HG03565 (cell line): ENCODE measurements at regions not wholly inside any gene's neighbourhood (a gene's known extent, or its start where the extent isn't known, plus 50 kb on each side); places are given as distances from the start of the nearest gene placed in this dataset.

Source experiments
- ATAC-seq: cut with Tn5 transposase; IDR thresholded peaks from one replicate; pipeline ENCODE4 v1.9.1; 2021; ENCODE audit warnings: mild to moderate bottlenecking, moderate library complexity; ENCODE audit not compliant: unreplicated experiment

DNA sequence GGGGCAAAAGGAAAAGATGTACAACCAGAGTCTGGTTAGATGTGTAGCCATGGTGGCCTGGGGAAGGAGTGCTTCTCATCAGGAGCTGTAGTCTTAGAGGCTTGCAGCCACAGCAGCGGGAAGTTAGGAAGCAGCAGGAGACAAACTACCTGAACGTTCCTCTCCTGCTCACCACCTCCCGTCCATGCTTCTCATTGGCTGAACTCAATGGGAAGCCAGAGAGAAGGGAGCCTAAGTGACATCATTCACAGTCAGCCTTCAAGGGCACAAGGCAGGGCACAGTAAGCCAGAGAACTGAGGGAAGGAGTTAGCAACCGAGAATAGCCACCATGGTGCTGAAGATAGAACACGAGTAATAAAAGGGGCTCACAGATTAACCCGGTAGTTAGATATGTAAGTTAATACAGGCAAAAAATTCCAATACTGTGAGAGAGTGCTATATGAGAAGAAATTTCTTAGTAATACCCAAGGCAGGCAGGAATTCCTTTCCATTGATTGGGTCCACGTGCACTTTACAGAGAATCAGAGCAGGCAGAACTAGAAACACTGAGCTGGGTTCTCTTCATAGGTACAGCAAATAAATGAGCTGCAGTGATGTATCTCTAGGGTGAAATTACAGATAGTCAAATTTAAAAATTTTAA, 391.5 kb upstream of the DACH1 start:
- no peak for ATAC-seq

DNA sequence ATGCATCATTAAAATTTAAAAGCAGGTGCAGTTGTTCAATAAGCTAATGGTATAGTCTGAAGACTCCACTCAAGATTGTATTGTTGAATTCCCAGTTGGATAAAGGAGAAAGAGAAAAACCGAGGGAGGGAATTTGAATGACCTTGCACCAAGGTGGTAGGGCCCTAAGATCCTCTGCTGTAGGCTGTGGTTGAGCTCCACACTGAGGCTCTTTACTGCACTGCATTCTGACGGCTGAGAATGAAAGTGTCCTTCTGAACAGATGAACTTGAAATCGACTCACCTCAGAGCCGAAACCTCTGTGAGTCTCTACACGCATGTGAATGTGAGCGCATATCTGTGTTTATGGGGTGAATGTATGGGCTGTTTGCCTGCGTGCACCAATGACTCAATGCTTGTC, 388.9 kb upstream of the DACH1 start:
- ATAC-seq, result no peak

DNA sequence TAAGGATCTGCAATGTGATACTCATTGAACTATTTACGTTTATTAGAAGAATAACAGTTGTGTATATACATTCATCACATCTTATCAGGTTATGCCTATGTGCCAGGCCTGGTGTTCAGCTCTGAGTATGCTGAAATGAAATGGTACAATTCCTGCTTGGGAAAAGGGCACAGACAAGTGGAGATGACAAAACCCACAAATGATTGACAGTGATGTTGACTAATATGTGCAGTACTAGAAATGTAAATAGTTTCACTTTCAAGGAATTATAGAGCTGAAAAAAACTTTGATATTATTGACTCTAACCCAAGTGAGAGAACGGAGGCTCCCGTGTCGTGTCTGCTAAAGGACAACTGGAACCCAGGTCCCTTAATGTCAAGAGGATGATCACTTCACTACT, 386.8 kb upstream of the DACH1 start:
- ATAC-seq, result no peak

DNA sequence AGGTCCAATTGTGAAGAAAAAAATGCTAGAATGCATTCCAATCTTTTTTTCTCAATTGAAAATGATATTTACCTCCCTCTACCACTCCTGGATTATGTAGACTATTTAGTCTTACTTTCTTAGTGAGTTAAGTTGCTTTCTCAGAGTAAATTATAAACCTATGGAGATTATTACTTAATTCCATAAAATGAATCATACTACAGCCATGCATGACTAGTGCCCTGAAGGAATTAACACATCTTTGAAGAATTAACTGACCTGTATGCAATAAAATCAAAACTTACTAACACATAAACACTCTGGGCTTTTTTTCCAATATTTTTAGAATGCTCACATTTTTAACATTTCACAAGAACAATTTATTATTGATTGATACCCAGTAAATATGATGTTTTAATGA, 379.4 kb upstream of the DACH1 start:
- no peak for ATAC-seq

DNA sequence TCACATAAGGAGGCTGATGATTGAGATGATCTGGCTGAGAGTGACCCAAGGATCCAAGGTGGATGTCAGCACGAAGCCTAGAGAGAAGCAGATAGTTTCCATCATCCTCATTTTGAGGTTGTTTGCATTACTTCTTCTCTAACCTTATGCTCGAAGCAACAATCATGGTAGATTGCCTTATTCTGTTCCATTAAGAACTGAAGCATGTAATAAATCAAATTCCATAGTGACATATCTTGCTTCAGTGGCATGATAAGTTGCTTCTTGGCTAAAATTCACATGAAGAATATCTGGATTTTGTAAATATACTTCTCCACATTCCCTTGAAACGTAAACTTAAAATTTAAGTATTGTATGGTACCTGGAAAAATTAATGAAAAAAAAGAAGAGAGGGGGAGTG, 377.8 kb upstream of the DACH1 start:
- no peak for ATAC-seq

DNA sequence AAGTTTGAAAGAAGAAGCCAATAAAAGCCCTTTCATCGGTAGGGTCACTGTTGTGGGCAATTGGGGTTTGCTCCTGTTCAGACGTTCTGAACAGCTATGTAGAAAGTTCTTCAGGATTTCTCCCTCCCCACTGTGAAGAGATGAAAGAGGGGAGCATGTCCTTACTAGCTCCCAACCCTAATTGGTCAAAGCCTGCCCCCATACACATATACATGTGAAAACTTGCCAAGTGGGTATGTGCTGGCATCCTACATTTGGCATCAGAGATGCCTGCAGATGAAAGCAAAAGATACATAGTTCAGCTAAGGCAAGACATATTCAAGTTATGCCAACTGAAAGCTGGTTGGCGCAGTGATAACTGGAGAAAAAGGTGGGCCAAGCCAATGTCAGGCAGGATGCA, 363.1 kb upstream of the DACH1 start:
- no peak for ATAC-seq

DNA sequence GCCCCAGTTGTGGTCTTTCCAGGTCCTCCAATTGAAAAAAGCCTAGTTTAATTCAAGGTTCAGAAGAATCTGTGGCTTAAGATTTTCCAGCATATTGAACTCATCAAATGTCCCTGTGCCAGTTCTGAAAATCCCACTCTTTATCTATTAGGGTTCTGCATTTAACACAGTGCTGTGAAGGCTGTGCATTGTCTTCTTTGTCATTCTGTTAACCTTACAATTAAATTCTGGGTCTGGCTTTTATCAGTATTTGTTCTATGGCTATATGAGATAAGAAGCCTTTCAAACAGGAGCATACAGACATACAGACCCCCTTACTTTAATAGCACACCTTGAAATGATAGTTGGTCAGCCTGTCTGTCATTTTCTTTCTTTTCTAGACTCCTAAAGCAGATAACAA, 362.1 kb upstream of the DACH1 start:
- ATAC-seq, result no peak

DNA sequence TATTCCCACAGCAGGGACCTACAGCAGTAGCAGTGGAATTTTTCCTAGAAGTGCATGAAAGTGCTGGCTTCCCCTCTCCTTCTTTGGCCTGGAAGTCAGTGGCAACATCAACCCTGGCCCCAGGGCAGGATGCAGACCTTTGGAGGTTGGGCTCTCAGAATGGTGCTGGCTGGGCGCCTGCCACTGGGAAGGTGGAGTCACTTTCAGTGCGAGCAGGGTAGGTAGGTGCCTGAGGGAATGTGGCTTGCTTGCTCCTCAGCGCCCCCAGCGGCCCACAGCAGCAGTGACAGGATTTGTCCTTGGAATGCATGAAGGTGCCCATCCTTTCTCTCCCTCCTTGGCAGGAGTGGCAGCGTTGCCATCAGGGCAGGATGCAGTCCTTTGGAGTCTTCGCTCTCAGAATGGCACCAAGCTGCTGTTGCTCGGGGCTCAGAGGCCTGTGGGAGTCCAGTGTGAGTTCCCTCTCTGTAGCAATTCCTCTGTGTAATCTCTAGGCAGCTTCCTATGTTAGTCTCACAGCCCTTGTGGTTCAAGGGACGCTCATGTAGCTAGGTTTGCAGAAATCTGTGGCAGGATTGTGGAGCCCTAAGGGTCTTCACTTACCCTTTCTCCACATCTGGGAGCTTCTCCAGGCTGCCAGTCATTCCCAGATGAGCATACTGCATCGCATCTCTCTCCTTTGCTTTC, 354.4 kb upstream of the DACH1 start:
- ATAC-seq, result no peak

DNA sequence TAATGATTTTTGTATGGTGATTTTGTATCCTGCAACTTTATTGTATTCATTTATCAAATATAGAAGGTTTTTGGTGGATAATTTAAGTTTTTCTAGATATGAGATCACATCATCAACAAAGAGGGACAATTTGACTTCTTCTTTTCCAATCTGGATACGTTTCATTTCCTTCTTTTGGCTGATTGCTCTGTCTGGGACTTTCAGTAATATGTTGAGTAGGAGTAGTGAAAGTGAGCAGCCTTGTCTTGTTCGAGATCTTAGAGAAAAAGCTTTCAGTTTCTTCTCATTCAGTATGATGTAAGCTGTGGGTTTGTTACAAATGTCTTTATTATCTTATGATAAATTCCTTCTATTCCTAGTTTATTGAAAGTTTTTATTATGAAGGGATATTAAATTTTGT, 352.0 kb upstream of the DACH1 start:
- peak; percentile 87 for ATAC-seq

DNA sequence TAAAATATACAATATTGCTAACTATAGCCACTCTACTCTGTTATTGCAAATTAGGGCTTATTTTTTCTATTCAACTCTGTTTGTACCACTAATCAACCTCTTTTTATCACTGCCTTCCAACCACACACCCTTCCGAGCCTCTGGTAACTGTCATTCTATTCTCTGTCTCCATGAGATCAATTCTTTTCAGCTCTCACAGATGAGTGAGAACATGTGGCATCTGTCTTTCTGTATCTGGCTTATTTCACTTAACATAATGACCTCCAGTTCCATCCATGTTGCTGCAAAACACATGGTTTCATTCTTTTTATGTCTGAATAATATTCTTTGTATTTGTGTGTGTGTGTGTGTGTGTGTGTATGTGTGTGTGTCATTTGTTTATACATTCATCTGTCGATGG, 350.1 kb upstream of the DACH1 start:
- ATAC-seq, result no peak

DNA sequence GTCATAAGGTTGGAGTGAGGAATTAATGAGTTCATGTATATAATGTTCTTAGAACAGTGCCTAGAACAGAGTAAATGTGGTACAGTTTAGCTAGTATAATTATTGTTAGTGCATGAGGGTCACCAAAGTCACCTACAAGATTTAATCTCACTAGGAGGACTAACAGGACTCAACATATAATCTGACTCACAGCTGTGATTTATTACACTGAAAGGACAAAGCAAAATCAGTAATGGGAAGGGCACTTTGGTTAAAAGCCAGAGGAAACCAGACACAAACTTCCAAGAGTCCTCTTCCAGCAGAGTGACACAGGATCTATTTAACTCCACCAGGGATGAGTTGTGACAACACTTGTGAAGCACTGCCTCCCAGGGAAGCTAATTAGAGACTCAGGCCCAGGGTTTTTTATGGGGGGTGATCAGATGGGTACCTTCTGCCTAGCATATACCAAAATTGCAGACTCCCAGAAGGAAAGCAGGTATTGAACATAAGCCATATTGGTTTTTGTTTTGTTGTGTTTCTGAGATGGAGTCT, 341.2 kb upstream of the DACH1 start:
- no peak for ATAC-seq

DNA sequence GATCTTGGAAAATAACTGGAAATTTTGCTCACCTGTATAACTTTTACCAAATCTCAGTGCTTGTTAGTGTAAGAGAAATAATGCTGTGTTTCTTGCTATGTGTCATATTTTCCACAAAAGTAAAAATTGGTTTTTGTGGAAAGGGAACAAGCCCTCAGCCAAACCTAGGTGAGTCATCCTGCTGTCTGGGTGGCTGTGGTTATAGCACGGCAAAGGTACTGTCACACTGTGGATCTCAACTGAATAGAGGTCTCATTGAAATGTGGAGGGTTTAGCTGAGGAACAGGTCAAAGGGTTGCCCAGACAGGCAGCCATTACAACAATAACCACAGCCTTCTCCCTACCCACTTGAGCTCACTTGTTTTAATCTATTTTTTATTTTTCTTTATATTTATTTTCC, 338.8 kb upstream of the DACH1 start:
- no peak for ATAC-seq

DNA sequence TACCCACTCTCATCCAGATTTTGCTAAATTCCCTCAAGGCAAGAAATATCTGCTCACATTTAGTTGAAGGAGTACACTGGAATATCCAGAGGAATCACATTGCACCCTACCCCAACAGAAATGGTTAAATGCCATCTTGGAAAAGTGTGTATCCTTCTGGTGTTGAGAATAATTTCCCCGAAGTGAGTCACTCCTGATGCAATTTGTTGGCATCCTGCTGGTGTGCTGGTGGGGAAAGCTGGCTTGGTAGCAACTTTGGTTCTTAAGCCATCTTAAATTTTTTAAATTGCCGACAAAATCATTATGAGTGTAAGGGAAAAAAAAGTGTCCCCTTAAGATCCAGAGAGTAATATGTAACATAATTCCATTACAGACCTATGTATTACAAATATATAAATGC, 337.3 kb upstream of the DACH1 start:
- no peak for ATAC-seq

DNA sequence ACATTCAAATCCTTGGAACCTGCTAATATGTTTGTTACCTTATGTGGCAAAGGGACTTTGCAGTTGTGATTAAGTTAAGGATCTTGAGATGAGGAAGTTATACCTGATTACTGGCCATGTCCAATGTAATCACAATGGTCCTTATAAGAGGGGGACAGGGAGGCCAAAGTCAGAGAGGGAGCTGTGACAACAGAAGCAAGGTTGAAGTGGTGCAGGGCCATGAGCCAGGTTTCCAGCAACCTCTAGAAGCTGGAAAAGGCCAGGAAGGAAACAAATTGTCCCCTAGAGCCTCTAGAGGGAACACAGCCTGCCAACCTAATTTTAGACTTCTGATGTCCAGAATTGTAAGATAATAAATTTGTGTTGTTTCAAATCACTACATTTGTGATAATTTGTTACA, 334.7 kb upstream of the DACH1 start:
- ATAC-seq, result no peak

DNA sequence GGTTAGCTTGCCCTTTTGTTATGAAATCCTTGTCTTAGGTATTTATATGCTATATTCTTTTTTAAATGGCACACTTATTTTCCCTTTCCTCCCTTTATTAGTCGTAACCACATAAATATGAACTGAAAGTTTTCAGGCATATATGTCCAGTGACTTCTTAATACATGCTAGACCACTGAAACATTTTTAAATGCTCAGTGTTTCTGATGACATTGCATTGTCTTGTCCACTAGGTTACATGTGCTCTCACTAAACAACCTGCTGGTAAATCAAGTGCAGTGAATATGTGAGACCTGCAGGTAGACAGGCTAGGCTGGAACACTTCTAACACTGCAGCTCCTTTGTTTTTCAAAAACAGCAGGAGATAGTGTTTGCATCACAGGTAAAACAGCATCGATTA, 332.6 kb upstream of the DACH1 start:
- ATAC-seq, result no peak

DNA sequence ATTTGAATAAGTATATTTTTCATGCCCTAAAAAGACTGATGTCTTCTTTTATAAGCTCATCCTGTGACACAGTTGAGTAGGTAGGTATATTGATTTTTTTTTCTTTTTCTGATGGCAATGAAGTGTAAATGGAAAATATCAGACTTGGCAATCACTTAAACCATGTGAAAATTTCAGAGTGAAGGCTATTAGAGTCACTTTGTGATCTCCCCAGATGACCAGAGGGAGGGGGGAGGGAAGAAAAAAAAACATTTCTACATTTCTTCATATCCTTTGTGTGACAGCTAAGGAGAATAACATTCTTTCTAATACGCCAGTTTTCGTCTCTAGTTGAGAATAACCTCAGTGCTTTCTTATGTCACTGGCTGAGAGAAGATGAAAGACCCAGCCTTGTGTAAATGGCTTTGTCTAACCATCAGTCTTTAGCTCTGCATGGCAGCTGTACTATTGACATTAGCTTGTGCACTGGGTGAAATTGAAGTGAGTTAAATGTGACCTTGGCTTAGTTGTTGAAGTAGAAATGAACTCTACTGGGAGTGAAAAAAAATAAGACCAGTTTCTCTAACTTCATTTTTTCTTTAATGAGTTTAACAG, 332.1 kb upstream of the DACH1 start:
- ATAC-seq, result no peak

DNA sequence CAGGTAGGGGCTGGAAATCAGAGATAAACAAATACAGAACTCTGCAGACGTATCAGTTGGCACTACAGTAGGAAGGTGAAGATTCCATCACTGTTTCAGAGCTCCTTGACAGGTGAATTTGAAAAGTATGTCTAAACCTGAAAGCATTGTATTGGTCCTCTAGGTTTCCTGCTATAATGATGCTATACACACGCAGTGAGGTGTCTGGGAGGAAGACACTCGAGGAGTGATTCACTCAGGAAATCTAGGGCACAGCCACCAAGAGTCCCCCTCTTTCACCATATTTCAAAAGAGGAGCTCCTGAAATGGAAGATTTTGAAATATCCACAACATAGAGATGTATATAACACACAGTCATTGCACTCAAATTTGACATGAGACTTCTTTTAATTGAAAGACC, 331.0 kb upstream of the DACH1 start:
- ATAC-seq, result no peak

DNA sequence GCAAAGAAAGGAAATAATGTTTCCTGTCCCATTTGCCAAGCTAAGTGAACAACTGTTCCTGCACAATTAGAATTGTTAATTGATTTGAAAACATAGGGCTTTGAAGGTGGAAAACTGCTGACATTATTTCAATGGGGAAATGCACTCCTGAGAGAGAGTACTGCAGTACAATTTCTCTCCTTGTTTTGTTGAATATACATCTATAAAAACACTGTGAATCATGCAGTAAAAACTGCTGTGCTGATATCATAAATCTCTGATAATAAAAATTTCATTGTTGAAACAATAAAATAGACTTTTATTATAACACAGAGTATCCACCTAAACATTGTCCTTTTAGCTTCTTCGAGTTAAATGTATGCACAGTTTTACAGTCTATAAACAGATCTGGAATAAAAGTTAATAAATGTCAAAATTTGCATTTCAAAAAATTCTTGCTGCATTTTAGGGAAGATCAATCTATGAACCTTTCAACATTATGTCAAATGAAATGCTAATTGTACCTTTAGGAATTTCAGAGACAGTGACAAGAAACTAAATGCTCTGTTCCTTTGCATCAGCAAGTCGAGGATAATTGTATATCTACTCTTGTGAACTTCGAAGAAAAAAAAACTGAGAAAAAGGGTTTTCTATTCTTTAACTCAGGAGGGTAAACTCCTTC, 328.2 kb upstream of the DACH1 start:
- no peak for ATAC-seq

DNA sequence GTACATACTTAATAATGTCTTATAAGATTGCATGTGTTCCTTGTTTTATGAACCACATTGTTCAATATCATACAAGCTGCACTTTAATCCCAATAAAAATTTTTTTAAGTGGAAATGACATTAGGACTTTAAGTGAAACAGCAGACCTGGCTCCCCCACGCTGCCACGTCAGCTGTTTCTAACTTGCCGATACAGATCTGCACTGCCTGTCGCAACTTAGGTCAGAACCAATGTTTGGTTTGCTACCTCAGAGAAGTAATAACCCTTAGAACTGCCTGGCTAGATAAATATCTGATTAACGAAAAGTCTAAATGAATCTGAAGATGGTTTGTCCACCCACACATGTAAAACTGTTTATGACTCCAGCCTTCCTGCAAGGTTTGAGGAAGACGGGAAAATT, 327.5 kb upstream of the DACH1 start:
- ATAC-seq, result no peak

DNA sequence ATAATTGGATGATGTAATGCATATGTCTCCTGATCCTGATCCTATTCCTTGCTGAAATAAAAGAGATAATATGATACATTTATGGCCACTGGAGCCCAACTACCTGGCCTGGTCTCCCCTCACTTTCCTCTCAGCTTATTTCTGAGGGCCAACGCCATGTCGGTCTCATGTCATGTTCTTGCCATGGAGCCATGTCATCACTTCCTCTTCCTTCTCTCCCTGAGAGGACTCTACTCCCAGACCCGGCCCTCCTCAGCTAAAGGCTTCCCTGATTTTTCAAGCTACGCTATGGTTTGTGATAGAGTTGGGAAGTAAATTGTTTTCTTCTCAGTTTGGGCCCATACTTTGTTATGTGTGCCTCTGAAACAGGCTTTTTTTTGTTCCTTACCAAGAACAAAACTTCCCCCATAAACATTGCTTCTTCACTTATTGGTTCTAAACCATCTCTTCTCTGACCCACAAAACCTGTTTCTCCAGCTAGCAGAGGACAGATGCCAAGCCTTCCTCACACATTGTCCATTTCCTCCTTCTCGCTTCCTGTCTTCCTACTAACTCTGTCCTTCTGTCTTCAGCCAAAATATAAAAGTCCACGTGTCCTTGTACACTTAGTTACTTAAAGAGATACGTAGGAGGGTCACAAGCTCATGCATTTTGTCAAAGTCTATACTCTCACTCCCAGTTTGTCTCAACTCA, 319.9 kb upstream of the DACH1 start:
- no peak for ATAC-seq

DNA sequence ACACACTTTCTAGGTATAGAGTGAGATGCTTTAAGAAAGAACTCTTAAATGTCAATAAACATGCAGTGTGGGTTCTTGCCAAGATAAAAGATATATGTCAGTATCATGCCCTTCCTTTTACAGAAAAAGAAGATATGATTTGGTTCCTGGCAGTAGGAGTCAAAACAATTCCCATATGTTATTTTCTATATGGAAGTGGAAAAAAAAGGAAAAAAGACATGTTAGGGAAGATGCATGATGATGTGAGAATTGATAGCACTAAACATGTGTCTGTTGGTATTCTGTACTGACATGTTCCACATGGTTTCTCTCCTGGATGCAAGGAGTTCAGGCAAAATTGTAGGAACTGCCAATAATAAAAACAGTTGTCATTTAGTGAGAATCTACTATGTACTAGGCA, 318.8 kb upstream of the DACH1 start:
- ATAC-seq, result no peak
